ENCODE measurements at regions not wholly inside any gene's neighbourhood (a gene's known extent, or its start where the extent isn't known, plus 50 kb on each side); places are given as distances from the start of the nearest gene placed in this dataset.

DNA sequence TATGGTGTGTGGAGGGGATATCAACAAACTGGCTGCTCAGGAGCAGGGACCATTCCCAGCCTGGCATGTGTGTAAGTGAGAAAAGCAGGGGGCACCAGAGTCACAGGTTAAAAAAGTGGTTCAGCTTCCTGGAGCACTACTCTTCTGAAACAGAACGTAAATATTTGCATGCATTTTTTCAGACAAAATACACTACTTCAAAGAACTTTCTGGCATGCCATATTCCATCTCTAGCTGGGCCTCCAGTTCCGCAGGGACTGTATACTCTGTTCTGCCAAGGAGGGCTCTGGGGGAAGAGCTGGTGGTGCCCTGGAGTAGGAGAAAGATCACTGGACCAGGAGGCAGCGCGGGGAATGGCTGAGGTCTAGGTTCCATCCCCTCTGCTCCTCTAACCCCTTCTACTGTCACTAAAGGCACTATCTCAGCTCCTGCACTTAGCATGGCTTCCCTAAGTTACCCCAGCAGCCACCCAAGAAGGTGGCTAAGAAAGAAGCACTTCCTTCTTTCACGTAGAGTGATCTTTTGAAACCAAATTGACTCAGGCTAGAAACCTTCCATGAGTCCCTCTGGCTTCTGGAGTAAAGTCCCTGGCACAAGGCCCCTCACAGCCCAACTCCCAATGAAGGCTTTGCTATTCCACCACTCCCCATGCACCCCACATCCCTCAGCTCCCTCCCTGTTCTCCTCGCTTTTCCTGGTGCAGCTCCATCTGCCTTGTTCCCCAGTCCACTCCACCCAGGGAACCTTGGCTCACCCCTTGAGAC lies 57.6 kb upstream of the CABLES1 start:
- no peak for DNase-seq

- DNase-seq = peak; percentile 17
These were observed 50.2 kb upstream of the CABLES1 start for GRCh38 chr18:23085066-23085465.

Data from NCI-H1436 (cell line).